ENCODE measurements at regions not wholly inside any gene's neighbourhood (a gene's known extent, or its start where the extent isn't known, plus 50 kb on each side); places are given as distances from the start of the nearest gene placed in this dataset.
A peak's percentile ranks its signal among the peaks of the same experiment; 100 is the strongest.
"Not testable (repeated sequence)": the region's sequence is repeated elsewhere in the genome, so short reads cannot be mapped to it uniquely, and the experiment has no call there.

GRCh38 chr15:58355382-58355971 is 76.3 kb upstream of the LIPC start:
- no peak for DNase-seq (ENCODE audit: low read depth in 4 of 4, low spot score in 1 of 4)

GRCh38 chr15:58355973-58356372 is 75.8 kb upstream of the LIPC start:
- DNase-seq (ENCODE audit: low read depth in 4 of 4, low spot score in 1 of 4): no peak

GRCh38 chr15:58357529-58358476 is 74.0 kb upstream of the LIPC start:
- DNase-seq (ENCODE audit: low read depth in 4 of 4, low spot score in 1 of 4): peak in 2 of 4 experiments; percentile 20 to 24

- no peak for DNase-seq (ENCODE audit: low read depth in 4 of 4, low spot score in 1 of 4)
These were observed 71.2 kb upstream of the LIPC start for GRCh38 chr15:58360421-58361090.

- no peak for DNase-seq (ENCODE audit: low read depth in 4 of 4, low spot score in 1 of 4)
These were observed 70.5 kb upstream of the LIPC start for GRCh38 chr15:58361273-58361759.

GRCh38 chr15:58362262-58362922 is 69.4 kb upstream of the LIPC start:
- no peak for DNase-seq (ENCODE audit: low read depth in 4 of 4, low spot score in 1 of 4)

GRCh38 chr15:58363118-58363517 is 68.7 kb upstream of the LIPC start:
- DNase-seq (ENCODE audit: low read depth in 4 of 4, low spot score in 1 of 4): not testable (repeated sequence)

GRCh38 chr15:58363673-58364072 is 68.1 kb upstream of the LIPC start:
- not testable (repeated sequence) for DNase-seq (ENCODE audit: low read depth in 4 of 4, low spot score in 1 of 4)

GRCh38 chr15:58365098-58365497 is 66.7 kb upstream of the LIPC start:
- DNase-seq (ENCODE audit: low read depth in 4 of 4, low spot score in 1 of 4): not testable (repeated sequence)

GRCh38 chr15:58369261-58369701 is 62.5 kb upstream of the LIPC start:
- DNase-seq (ENCODE audit: low read depth in 4 of 4, low spot score in 1 of 4): no peak

- no peak for DNase-seq (ENCODE audit: low read depth in 4 of 4, low spot score in 1 of 4)
These were observed 61.8 kb upstream of the LIPC start for GRCh38 chr15:58369956-58370355.

GRCh38 chr15:58374147-58374546 is 57.6 kb upstream of the LIPC start:
- no peak for DNase-seq (ENCODE audit: low read depth in 4 of 4, low spot score in 1 of 4)

GRCh38 chr15:58377193-58377592 is 54.6 kb upstream of the LIPC start:
- DNase-seq (ENCODE audit: low read depth in 4 of 4, low spot score in 1 of 4): no peak

- DNase-seq (ENCODE audit: low read depth in 4 of 4, low spot score in 1 of 4): no peak
These were observed 53.3 kb upstream of the LIPC start for GRCh38 chr15:58378241-58379085.

GRCh38 chr15:58379454-58379853 is 52.3 kb upstream of the LIPC start:
- not testable (repeated sequence) for DNase-seq (ENCODE audit: low read depth in 4 of 4, low spot score in 1 of 4)

GRCh38 chr15:58380280-58380945 is 51.4 kb upstream of the LIPC start:
- no peak for DNase-seq (ENCODE audit: low read depth in 4 of 4, low spot score in 1 of 4)

- no peak for DNase-seq (ENCODE audit: low read depth in 4 of 4, low spot score in 1 of 4)
These were observed 50.1 kb upstream of the LIPC start for GRCh38 chr15:58381697-58382096.

Measured in stimulated activated CD4-positive, alpha-beta T cell treated with anti-CD3 and anti-CD28 coated beads, Interleukin-1b, Interleukin-23, amount 100 ng/mL, for 24 hours (primary cell).